ENCODE measurements at regions not wholly inside any gene's neighbourhood (a gene's known extent, or its start where the extent isn't known, plus 50 kb on each side); places are given as distances from the start of the nearest gene placed in this dataset.
"Not testable (repeated sequence)": the region's sequence is repeated elsewhere in the genome, so short reads cannot be mapped to it uniquely, and the experiment has no call there.

DNA sequence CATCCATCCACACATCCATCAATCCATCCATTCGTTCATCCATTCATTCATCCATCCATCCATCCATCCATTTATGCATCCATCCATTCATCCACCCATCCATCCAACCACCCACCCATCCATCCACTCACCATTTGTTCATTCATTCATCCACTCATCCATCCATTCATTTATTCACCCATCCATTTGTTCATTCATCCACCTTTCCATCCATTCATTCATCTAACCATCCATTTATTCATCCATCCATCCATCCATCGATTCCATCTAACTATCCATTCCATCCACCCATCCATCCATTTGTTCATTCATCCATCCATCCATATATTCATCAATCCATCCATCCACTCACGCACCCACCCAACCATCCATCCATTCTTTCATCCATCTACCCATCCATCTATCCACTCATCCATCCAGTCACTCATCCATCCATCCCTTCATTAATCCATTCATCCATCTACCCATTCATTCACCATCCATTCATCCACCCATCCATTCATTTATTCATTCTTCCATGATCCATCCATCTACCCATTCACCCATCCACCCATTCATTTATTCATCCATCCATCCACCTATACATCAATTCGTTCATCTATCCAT lies 225.0 kb downstream of the TUBA3C start:
- in situ Hi-C loops (cut with MboI; ENCODE audit: low pct_unique_long_range_greater_than_20kb, low sequenced_read_pairs): no loop called here
- no peak for DNase-seq

DNA sequence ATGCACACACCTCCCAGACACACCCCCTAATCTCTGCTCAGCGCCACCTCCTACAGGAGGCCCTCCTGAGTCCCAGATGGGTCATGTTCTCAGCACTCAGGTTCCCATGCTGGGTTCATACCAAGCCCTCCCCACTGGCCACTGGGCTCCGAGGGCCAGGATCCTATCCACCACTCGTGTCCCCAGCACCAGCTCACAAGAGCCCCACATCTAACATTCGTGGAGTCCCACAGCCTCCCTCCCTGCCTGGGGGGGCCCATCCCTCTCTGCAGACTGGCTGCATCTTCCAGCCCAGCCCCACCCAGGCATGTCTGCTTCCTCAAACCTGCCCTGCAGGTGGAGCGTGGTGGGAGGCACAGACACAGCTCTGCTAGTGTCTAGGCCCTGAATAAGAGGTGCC lies 227.4 kb downstream of the TUBA3C start:
- in situ Hi-C loops (cut with MboI; ENCODE audit: low pct_unique_long_range_greater_than_20kb, low sequenced_read_pairs): no loop called here
- DNase-seq: no peak

DNA sequence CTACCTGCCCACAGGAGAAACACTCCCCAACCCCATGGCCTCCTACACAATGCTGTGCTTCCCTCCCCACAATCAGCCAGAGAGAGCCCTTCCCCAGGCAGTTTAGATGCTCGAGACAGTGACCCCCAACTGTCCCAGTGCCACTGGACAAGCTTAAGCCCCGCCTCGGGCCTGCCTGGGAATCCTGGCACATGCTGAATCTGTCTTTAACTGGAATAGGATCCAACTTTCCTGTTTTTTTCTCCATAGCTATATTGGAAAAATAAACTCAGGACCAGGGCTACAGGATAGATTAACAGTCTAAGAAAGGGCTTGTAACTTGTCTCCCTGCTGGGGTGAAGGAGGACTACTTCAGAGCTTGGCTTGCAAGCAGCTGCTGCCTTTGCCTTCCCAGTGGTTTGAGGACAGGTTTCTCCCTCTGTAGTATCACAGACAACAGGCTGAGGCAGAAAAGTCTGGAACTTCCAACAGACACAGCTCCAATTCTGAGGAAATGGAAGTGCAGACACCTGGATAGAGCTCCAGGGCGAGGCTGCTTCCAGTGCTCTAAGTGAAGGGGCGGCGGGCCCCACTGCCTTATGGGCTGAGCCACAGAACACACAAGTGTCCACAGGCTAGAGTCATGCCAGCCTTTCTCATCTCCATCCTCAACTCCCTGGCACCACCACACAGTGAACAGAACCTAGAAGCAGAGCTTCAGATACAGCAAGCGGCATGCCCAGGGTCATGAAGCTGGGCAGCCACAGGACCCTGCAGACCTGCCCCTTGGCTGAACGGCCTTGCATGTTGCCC lies 228.3 kb downstream of the TUBA3C start:
- no peak for DNase-seq
- in situ Hi-C loops (cut with MboI; ENCODE audit: low pct_unique_long_range_greater_than_20kb, low sequenced_read_pairs): no loop called here

DNA sequence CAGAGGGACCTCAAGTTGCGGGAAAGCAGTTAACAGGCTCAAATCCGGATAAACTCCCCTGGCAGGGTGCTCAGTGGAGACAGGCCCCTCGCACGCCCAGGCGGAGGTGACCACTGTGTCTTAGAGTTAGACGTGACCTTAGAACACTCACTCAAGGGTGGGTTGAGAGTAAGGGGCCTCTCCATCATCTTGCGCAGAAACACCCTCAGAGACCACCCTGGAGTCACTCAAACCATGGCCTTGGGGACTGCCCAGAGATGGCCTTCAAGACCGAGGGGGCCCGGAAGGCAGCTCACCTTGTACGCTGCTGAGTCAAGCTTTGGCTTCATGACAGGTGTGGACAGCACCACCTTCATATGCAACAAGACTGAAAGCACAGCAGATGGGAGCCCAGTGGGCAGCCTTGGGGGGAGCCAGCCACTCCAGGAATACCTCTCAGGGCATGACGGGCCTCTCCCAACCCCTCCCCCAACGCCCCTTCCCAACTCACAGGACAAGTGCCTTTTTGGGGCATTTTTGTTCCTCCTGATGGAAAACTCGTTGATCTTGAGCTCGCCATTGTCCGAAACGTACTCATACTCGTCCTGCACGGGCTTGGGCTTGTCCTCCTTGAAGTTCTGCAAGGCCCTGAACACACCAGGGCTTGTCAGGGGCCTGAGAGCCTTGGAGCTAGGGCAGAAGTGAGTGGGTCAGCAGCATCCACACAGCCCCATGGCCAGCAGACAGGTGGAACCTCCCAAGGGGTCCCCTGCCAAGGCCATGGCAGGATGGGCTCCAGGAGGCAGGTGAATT lies 229.2 kb downstream of the TUBA3C start:
- in situ Hi-C loops (cut with MboI; ENCODE audit: low pct_unique_long_range_greater_than_20kb, low sequenced_read_pairs): no loop called here
- DNase-seq: no peak

DNA sequence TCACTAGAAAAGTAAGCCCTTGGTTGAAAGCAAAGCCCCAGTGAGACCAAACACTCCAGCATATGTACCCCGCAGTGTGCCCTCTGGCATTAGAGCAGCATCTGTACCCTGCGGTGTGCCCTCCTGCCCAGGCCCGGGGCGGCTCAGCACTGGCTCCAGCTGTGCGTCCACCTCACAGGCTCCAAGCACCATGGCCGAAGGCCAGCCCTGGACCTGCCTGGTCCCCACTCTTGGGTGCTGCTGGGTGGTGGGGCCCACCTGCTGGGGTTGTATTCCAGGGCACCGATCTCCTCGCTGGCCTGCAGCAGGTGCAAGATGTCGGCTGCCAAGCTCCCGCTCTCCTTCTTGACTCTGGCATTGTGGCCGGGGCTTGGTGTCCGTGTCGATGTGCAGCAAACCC lies 230.2 kb downstream of the TUBA3C start:
- in situ Hi-C loops (cut with MboI; ENCODE audit: low pct_unique_long_range_greater_than_20kb, low sequenced_read_pairs): no loop called here
- no peak for DNase-seq

DNA sequence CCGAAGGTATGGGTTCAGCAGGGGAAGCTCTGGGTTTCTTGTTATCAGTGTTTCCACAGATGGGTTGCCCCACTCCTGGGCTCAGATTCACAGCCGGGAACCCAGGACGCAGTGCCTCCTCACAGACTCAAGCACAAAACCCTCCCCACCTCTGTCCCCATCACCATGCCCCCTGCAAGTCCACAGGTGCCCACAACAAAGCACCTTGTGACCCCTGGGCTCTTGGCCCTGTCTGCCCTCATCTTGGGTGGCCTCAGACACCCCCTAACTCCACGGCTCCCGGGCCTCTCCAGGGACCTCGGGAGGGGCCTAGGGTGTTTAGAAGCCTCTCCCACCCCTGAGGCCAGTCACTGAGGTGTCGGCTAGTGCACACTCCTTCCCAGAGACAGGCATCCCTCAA lies 231.7 kb downstream of the TUBA3C start:
- DNase-seq: no peak

DNA sequence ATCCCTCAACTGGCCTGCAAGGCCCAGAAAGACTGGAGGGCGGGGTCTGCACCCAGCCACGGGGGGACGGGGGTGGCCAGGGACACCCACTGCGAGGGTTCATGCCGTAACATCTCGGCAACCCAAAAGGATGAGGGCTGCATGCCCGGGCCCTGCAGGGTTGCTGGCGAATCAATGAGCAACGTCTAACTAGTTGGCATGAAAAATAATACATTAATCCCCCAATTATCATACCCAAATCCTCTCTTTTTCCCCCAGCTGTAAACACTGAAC lies 232.2 kb downstream of the TUBA3C start:
- in situ Hi-C loops (cut with MboI; ENCODE audit: low pct_unique_long_range_greater_than_20kb, low sequenced_read_pairs): no loop called here
- DNase-seq: no peak

More for the DNA sequence above, 231.7 kb downstream of the TUBA3C start:
- in situ Hi-C loops (cut with MboI; ENCODE audit: low pct_unique_long_range_greater_than_20kb, low sequenced_read_pairs): no loop called here

DNA sequence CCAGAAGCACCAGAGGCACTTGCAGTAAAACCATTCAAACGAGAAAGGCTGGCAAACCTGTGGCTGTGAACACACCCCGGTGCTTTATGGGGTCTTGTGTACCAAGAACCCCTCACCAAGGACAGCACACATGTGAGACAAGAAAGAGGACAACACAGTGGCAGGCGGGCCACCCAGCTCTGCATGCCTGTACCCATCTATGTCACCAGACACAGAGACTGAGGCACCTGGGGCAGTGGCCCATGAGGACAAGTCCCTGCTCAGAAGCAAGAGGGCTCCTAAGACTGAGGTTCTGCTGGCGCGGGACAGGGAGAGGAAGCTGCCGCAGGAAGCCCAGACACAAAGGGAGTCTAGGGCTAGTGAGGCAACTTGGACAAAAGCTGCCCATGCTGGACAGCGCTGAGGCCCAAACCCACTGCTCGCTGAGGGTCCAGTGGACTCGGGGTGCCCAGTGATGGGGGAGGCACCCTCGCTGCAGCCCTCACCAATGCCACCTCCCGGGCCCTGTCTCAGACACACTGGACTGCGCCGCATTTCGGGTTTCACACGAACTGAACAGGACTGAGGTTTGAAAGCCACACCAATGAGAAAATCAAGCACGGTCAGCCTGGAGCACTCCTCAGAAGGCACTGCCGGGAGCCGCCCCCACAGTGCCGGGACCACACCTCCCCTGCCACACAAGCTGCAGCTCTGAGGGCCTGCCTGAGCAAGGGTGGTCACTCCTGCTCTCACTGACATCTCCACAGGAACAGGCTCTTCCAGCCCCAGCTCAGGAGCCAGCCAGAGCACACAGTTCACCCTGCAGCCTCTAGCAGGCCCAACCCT lies 232.7 kb downstream of the TUBA3C start:
- DNase-seq: no peak
- in situ Hi-C loops (cut with MboI; ENCODE audit: low pct_unique_long_range_greater_than_20kb, low sequenced_read_pairs): no loop called here

DNA sequence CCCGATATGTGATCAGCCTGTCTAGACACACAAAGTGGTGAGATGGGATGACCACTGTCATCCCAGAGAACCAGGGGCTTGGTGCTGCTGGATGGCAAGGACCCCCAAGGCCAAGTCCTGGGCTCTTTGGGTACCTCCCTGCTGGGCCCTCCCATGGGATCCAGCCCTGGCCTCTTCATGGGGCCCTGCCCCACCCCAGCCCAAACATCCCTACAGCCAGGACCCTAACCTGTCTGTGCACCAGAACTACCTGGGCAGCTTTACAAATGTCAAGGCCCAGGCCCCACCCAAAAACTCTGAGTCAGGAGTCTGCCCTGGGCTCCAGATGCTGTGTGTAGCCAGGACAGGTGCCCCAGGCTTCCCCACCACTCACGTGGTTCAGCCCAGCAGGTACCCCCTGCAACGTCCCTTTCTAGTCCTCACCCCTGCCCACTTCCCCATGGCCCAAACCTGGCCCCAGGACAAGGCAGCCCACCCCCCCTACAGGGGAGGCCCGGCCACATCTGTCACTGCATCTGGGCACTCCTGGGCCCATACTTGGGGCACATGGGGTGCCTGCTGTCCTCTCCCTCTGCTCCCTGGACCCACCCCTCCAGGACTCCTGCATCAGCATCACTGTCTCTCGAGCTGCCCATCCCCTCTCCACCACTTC lies 233.5 kb downstream of the TUBA3C start:
- in situ Hi-C loops (cut with MboI; ENCODE audit: low pct_unique_long_range_greater_than_20kb, low sequenced_read_pairs): no loop called here
- DNase-seq: no peak

DNA sequence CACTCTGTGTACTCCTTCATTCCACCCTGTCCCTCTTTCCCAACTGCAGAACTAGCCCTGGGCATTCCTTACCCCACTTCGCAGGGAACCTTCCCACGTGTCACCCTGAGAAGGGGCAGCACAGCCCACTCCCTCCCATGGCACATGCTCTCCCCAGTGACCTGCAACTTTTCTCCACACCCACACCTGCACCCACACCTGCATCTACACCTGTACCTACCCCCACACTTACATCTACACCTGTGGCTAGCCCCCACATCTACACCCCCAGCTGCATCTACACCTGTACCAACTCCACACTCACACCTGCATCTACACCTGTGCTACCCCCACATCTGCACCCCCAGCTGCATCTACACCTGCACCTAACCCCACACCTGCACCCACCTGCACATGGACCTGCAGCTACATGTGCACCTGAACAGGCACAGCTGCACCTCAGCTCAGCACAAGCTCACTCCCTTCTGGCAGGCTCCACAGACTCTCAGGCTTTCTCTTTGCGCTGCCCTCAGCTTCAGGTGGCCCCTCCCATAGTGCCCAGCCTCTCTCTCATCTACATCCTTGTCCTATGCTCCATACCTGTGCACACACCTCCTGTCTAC lies 234.1 kb downstream of the TUBA3C start:
- in situ Hi-C loops (cut with MboI; ENCODE audit: low pct_unique_long_range_greater_than_20kb, low sequenced_read_pairs): no loop called here

DNA sequence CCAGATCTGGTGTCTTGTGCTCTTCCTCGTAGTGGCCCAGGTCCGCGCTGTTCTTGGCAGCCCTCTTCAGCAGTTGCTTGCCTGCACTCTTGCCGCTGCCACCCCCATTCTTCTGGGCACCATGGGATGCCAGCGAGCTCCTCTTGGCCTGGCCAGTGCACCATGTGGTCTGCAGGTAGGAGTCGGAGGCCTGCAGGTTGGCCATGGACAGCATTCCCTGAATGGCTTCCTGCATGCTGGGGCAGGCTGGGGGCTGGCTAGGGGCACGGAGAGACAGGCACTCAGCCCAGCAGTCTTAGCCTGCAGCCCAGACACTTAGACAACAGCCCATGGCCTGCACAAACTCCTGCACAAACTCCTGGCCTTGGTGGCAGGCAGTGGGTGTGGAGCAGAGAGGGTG lies 234.9 kb downstream of the TUBA3C start:
- in situ Hi-C loops (cut with MboI; ENCODE audit: low pct_unique_long_range_greater_than_20kb, low sequenced_read_pairs): no loop called here
- DNase-seq: no peak

More for the DNA sequence above, 234.1 kb downstream of the TUBA3C start:
- no peak for DNase-seq

DNA sequence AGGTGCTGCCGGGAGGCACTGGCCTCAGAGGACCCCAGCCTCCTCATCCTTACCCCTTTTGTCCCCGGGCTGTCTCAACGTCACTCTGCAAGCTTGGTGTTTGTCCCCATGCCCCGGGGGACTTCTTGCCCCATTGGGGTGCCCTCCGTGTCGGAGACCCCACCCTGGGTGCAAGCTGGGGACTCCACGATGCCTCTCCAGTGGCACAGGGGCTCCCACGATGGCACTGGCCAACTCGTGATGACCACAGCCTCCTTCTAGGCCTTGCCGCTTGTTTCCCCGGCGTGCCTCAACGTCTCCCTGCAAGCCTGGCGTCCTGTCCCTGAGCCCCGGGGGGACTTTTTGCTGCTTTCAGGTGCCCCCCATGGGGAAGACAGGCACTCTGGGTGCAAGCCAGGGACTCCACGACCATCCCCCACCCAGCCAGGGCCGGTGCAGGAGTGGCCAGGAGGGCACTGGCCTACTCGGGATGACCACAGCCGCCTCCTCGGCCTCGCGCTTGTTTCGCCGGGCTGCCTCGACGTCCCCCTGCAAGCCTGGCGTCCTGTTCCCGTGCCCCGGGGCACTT lies 237.0 kb downstream of the TUBA3C start:
- no peak for DNase-seq
- in situ Hi-C loops (cut with MboI; ENCODE audit: low pct_unique_long_range_greater_than_20kb, low sequenced_read_pairs): no loop called here

DNA sequence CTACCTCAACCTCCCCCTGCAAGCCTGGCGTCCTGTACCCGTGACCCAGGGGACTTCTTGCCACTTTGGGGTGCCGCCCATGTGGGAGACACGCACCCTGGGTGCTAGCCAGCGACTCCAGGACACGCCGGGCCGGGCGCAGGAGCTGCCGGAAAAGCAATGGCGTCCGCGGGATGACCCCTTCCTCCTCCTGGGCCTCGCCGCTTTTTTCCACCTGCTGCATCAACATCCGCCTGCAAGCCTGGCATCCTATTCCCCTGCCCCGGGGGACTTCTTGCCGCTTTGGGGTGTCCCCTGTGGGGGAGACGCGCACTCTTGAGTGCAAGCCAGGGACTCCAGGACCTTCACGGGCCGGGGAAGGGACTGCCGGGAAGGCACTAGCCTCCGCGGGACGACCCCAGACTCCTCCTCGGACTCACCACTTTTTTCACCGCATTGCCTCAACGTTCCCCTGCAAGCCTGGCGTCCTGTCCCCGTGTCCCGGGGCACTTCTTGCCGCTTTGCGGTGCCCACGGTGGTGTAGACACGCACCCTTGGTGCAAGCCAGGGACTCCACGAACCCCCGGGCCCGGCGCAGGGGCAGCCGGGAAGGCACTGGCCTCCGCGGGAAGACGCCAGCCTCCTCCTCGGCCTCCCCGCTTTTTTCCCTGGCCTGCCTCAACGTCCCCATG lies 237.8 kb downstream of the TUBA3C start:
- in situ Hi-C loops (cut with MboI; ENCODE audit: low pct_unique_long_range_greater_than_20kb, low sequenced_read_pairs): no loop called here
- no peak for DNase-seq

DNA sequence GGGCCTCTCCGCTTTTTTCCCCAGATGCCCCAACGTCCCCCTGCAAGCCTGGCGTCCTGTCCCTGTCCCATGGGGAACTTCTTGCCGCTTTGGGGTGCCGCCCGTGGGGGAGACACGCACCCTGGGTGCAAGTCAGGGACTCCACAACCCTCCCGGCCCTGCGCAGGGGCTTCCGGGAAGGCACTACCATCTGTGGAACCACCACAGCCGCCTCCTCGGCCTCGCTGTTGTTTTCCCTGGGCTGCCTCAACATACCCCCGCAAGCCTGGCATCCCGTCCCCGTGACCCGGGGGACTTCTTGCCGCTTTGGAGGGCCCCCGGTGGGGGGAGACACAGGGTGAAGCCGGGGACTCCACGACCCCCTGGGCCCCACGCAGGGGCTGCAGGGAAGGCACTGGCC lies 238.4 kb downstream of the TUBA3C start:
- no peak for DNase-seq
- in situ Hi-C loops (cut with MboI; ENCODE audit: low pct_unique_long_range_greater_than_20kb, low sequenced_read_pairs): no loop called here

DNA sequence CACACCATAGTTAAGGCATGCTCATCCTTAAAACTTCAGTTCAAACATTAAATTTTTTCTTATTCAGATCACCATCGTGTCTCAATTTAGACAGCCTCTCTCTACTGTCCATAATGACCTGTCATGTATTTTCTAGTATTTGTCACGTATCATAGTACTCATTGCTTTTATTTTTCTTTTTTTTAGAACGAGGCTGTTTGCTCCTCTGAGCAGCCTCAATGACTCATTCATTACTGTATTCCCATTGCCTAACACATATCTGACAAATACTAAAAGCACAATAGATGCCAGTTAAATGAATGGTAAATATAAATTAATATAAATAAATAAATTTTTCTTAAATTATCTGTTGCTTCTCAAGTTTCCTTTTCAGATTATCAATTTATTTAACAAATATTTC lies 245.5 kb downstream of the TUBA3C start:
- in situ Hi-C loops (cut with MboI; ENCODE audit: low pct_unique_long_range_greater_than_20kb, low sequenced_read_pairs): no loop called here
- no peak for DNase-seq

DNA sequence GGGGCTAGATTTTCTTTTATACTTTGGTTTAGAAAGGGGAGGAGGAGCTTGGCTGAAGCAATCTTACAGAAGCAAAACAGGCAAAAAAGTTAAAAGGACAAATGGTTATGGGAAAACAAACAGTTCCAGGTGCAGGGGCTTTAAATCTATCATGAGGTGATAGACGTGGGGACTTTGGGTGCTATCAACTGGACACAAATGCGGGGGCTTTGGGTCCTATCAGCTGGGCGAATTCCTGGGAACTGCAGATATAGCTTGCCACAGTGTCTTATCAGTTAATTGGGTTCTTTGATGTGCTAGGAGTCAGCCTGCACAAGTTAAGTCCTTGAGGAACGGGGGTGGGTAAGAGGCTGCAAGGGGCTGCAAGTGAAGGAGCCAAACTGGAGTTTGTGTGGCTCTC lies 260.6 kb downstream of the TUBA3C start:
- in situ Hi-C loops (cut with MboI; ENCODE audit: low pct_unique_long_range_greater_than_20kb, low sequenced_read_pairs): no loop called here
- DNase-seq: no peak

DNA sequence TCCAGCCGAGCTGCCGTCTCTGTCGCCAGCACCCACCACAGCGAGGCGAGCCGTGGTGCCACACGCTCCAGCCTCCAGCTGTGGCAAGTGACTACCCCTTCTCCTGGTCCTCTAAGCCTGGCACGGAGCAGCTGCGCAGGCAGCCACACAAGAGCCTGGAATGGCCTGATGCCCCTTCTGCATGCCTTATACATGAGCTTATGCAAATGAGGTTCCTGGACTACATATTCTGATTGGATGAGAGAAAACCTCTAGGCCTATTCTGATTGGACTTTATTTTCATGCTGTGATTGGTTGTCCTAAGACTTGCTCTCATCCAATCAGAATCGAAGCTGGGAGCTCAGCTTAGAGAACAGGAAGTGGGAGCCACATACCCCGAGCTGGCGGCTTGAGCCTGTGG lies 276.5 kb downstream of the TUBA3C start:
- in situ Hi-C loops (cut with MboI; ENCODE audit: low pct_unique_long_range_greater_than_20kb, low sequenced_read_pairs); DNase-seq: not testable (repeated sequence)

DNA sequence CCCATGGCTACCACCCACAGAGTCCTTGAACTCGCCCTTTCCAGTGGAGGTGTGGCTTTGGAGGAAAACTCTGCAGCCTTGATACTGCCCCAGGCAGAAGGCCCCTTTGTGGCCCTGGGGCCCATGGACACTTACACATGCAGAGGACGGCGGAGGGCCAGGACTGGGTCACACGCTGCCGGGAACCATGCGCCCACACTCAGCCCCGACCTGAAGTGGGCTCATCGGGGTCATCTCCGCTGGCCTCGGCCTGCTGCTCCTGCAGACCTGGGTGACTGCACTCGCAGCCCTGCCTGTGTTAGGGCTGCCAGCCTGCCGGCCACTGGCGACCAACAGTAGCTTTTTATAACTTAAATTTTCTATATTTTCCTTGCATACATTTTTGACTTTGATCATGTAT lies 286.2 kb downstream of the TUBA3C start:
- in situ Hi-C loops (cut with MboI; ENCODE audit: low pct_unique_long_range_greater_than_20kb, low sequenced_read_pairs); DNase-seq: not testable (repeated sequence)

Measured in KBM-7 (cell line).